AG09319 (cell line): ENCODE measurements at regions not wholly inside any gene's neighbourhood (a gene's known extent, or its start where the extent isn't known, plus 50 kb on each side); places are given as distances from the start of the nearest gene placed in this dataset.
"Not testable (repeated sequence)": the region's sequence is repeated elsewhere in the genome, so short reads cannot be mapped to it uniquely, and the experiment has no call there.

Experiments used
- DNase-seq: peaks from one replicate; pipeline ENCODE4 v3.0.0-alpha.2; 2010; ENCODE audit warnings: low read depth; ENCODE audit errors: extremely low read depth
- CTCF ChIP-seq: IDR thresholded peaks from 2 replicates; pipeline ENCODE4 v1.5.1; 2011; ENCODE audit warnings: low read depth, mild to moderate bottlenecking, inconsistent platforms, low read length, moderate library complexity

- DNase-seq = no peak
- TF ChIP-seq CTCF = no peak
These were observed 177.5 kb downstream of the MTCL1 start for GRCh38 chr18:8882632-8883408.

GRCh38 chr18:8883409-8883668 is 178.0 kb downstream of the MTCL1 start:
- TF ChIP-seq CTCF = no peak
- no peak for DNase-seq

GRCh38 chr18:8887877-8888276 is 182.5 kb downstream of the MTCL1 start:
- not testable (repeated sequence) for DNase-seq

- no peak for DNase-seq
- no peak for TF ChIP-seq CTCF
These were observed 184.1 kb downstream of the MTCL1 start for GRCh38 chr18:8889489-8889888.

- DNase-seq = not testable (repeated sequence)
These were observed 185.1 kb downstream of the MTCL1 start for GRCh38 chr18:8890503-8890902.

- DNase-seq = peak; percentile 59
- TF ChIP-seq CTCF = no peak
These were observed 185.7 kb downstream of the MTCL1 start for GRCh38 chr18:8890957-8891464.

GRCh38 chr18:8893221-8893620 is 187.9 kb downstream of the MTCL1 start:
- DNase-seq = no peak
- no peak for TF ChIP-seq CTCF

GRCh38 chr18:8893628-8894231 is 188.4 kb downstream of the MTCL1 start:
- no peak for DNase-seq
- no peak for TF ChIP-seq CTCF
